ENCODE measurements at regions not wholly inside any gene's neighbourhood (a gene's known extent, or its start where the extent isn't known, plus 50 kb on each side); places are given as distances from the start of the nearest gene placed in this dataset.

DNA sequence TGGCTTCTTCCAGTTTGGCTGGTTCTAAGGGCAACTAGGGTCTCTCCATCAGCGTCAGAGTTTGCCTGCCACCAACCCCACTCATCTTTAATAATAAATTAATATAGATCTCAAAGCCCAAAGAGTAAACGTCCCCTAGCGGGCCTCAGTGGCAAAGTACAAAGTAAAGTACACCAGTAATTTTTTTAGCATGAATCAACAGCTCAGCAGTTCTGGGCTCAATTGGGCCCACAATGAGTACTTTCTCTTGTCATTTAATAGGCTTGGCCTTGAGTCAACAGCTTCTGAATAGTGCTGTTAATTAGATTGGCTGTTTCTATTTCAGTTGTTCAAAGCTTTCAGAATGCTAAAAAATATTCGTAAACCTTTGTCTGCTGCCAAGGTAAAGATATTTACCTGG lies 89.0 kb upstream of the PFN2 start:
- intact Hi-C loops (cut with micrococcal nuclease): no loop called here
- no peak overlapping the region for H3K4me3 ChIP-seq
- no peak overlapping the region for H2AFZ ChIP-seq (ENCODE audit: low read depth, low read length)
- H3K79me2 ChIP-seq (ENCODE audit: control insufficient read depth, insufficient read depth, low read length): no peaks in the 10 kb centered on the region
- BruUV-seq (replicated peaks): no TSS peak
- no peaks in the 10 kb centered on the region for H3K36me3 ChIP-seq (ENCODE audit: control insufficient read depth, insufficient read depth, low read length)
- WGBS (ENCODE audit: insufficient coverage, low coverage, missing lambda C conversion rate): 0% methylated on average over 4 of the region's 4 CpGs
- peaks cover 11% of the 10 kb centered on the region in 2 experiments; a peak in 4 of 5 replicates for H3K27me3 ChIP-seq (ENCODE audit: control insufficient read depth in 2 of 2, insufficient read depth in 2 of 2, low read length in 2 of 2)
- FAIRE-seq: no peak
- CTCF ChIA-PET (ENCODE audit: low intra/inter-chr PET ratio): no interaction called here
- in situ Hi-C loops (cut with MboI): no loop called here
- POLR2A ChIA-PET: interaction anchor here (0.7 to 1.4 kb wide), 3 partner anchors 9 to 482 kb away, joined by 3 to 4 read pairs (median 3); no protein-coding TSS in a partner anchor
- TF ChIP-seq, protein P1, sequence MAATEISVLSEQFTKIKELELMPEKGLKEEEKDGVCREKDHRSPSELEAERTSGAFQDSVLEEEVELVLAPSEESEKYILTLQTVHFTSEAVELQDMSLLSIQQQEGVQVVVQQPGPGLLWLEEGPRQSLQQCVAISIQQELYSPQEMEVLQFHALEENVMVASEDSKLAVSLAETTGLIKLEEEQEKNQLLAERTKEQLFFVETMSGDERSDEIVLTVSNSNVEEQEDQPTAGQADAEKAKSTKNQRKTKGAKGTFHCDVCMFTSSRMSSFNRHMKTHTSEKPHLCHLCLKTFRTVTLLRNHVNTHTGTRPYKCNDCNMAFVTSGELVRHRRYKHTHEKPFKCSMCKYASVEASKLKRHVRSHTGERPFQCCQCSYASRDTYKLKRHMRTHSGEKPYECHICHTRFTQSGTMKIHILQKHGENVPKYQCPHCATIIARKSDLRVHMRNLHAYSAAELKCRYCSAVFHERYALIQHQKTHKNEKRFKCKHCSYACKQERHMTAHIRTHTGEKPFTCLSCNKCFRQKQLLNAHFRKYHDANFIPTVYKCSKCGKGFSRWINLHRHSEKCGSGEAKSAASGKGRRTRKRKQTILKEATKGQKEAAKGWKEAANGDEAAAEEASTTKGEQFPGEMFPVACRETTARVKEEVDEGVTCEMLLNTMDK (IDR thresholded peaks at IDR 0.05; ENCODE audit: borderline replicate concordance, insufficient read depth, low read depth, low read length, poor library complexity, severe bottlenecking): peak; percentile 65
- no peak for TF ChIP-seq BHLHE40 (IDR thresholded peaks at IDR 0.05; ENCODE audit: low read length)
- no peak for TF ChIP-seq SIN3B (IDR thresholded peaks at IDR 0.05; ENCODE audit: low read depth)
- TF ChIP-seq, protein P2, sequence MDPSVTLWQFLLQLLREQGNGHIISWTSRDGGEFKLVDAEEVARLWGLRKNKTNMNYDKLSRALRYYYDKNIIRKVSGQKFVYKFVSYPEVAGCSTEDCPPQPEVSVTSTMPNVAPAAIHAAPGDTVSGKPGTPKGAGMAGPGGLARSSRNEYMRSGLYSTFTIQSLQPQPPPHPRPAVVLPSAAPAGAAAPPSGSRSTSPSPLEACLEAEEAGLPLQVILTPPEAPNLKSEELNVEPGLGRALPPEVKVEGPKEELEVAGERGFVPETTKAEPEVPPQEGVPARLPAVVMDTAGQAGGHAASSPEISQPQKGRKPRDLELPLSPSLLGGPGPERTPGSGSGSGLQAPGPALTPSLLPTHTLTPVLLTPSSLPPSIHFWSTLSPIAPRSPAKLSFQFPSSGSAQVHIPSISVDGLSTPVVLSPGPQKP (CRISPR knock-in tag; IDR thresholded peaks at IDR 0.05): no peak
- no peak for DNase-seq (ENCODE audit: extremely low read depth in 1 of 4, low spot score in 3 of 4)
- H3K27ac ChIP-seq (ENCODE audit: extremely low read depth, low read depth, low read length): no peak overlapping the region
- H3K9ac ChIP-seq (ENCODE audit: insufficient read depth in 1 of 2, low read depth in 2 of 2, low read length in 2 of 2): no peak overlapping the region
- H3K4me2 ChIP-seq (ENCODE audit: insufficient read depth, low read length): no peak overlapping the region
- ATAC-seq: no peak
- no peaks in the 10 kb centered on the region for H3K9me1 ChIP-seq (ENCODE audit: control insufficient read depth, insufficient read depth, low read length)
- no peaks in the 10 kb centered on the region for H4K20me1 ChIP-seq (replicated peaks; ENCODE audit: control insufficient read depth, insufficient read depth, low read length)
- H3K4me1 ChIP-seq (replicated peaks in 1 of 2; ENCODE audit: control insufficient read depth in 2 of 2, insufficient read depth in 2 of 2, low read length in 2 of 2): no peaks in the 10 kb centered on the region
- H3K9me3 ChIP-seq (replicated peaks; ENCODE audit: control insufficient read depth, insufficient read depth, low read depth, low read length): no peaks in the 10 kb centered on the region
